GM18517 (cell line): ENCODE measurements at regions not wholly inside any gene's neighbourhood (a gene's known extent, or its start where the extent isn't known, plus 50 kb on each side); places are given as distances from the start of the nearest gene placed in this dataset.

Experiments used
- ATAC-seq: cut with Tn5 transposase; IDR thresholded peaks from one replicate; pipeline ENCODE4 v1.9.1; 2021; ENCODE audit warnings: mild to moderate bottlenecking, moderate library complexity; ENCODE audit not compliant: unreplicated experiment

- no peak for ATAC-seq
These were observed 375.3 kb downstream of the DNAH5 start for GRCh38 chr5:13569090-13569715.

DNA sequence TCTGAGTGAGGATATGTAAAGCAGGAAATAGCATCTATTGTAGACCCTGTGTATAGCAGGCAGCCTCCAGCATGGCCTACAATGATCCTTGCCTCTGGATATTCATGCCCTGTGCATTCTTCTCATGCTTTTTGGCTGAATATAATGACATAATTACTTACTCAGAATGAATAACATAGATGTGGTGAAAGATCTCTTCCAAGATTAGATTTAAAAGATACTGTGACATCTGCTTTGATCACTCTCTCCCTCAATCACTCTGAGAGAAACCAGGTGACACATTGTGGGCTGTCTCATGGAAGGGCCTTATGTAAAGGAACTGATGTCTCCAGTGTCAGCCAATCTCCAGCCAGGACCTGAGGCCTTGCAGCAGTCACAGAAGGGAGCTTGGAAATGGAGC lies 376.7 kb downstream of the DNAH5 start:
- ATAC-seq, result no peak

GRCh38 chr5:13566871-13567339 lies 377.6 kb downstream of the DNAH5 start:
- no peak for ATAC-seq

DNA sequence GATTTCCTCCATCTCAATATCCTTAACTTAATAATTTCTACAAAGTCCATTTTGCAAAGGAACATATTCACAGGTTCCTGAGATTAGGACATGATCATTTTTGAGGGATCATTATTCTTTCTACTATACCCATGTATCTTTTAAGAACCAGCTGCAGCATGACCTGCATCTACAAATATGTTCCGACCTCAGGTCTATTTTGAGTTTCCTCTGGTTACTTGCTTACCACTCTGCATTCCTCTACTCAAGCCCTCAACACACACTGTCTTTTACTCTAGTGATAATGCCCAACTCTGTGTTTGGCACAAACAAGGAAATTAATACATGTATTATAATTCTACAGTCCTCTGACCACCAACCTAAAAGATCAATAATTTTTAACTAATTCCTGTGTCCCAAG lies 386.1 kb downstream of the DNAH5 start:
- no peak for ATAC-seq

- ATAC-seq, result no peak
These were observed 390.6 kb downstream of the DNAH5 start for GRCh38 chr5:13553896-13554295.

DNA sequence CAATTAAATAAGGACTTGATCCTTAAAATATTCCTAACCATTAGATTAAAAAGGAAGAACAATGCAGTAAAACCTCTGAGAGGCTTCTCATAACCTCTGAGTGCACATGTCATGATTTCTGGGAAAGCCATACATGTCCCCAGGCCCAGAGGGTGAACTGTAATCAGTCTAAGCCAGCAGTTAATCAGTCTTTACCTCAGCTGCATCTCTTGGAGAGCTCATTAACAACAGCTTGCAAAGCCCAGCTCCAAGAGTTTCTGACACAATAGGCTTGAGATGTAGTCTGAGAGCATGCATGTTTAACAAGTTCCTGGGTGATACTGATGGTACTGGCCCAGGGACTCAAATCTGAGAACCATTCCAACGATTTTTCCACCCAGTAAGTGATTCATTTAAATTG lies 392.1 kb downstream of the DNAH5 start:
- no peak for ATAC-seq

DNA sequence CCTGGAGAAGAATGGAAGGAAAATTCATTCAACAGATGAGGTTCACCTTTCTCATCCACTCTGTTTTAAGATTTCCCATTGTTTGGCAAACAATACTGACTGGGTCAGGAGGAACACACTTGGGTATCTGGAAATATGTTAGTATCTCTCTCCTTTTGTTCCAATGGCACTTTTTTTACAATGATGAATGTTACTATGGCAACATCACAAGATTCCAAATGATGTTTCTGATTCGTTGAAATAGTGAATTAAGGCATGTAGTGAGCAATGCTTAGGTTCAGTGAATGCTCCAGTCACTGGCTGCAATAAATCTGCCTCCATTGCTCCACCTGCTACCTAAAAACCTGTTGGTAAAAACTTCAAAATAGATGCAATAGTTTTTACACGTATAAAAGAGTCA lies 392.8 kb downstream of the DNAH5 start:
- ATAC-seq, result no peak

DNA sequence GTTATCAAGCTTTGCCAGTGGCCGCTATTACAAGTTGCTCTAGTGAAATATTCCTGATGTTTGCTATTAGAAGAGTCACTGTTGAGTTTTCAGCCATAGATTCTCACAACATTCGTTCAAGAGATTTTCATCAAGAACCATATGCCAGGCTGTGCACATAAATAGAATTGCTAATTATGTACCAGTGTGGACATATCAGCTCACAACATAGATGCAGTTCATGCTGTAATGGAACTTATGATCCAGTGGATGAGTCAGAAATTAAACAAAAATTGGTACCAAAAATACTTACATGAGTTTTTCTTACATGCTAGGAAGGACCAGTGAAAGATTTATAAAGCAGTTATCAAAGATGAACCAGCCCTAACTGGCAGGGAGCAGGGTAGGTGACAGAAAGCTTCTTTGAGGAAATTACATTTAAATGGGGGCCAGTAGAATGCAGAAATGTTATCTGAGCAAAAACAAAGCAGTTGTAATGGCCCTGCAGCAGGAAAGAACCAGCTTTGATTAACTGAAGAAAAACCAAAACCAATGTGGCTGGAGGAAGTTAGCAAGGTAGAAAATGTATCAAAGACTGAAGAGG lies 404.2 kb downstream of the DNAH5 start:
- no peak for ATAC-seq

- no peak for ATAC-seq
These were observed 407.6 kb downstream of the DNAH5 start for GRCh38 chr5:13536933-13537332.

DNA sequence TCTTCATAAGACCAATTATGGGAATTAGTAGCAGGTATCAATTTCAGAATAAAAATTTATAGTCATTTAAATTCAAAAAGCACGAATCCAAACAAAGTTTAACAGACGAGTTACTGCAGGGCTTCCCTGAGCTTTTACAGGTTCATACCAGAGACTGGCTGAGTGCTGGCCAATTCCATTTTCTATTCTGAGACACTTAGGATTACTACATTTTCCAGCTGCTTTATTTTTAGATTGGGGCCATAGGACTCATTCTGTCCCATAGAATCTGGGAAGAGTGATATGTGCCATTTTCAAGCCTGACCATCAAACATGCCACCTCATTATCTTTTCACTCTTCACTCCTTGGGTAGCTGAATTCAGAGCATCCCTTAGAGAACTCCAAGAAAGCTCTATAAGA lies 410.7 kb downstream of the DNAH5 start:
- ATAC-seq, result no peak

GRCh38 chr5:13529300-13529699 lies 415.2 kb downstream of the DNAH5 start:
- no peak for ATAC-seq

DNA sequence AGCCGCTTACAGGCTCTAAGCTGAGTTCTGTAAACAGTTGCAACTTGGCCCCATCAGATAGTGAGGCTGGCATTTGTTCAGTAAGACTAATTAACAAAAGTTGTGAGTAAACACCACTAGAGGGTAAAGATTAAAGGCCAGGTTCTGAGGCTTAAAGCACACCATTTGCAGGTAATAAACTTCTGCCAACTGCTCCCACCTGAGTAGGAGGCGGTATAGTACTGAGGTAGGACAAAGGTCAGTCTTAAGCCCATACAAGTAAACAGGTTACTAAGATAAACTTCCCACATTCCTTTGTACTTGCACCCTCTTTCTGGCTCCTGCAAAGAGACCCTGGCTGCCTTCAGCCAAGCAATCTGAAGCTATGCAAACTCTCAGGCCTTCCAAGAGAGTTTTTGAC lies 419.6 kb downstream of the DNAH5 start:
- no peak for ATAC-seq

GRCh38 chr5:13519131-13519530 lies 425.4 kb downstream of the DNAH5 start:
- ATAC-seq, result no peak

DNA sequence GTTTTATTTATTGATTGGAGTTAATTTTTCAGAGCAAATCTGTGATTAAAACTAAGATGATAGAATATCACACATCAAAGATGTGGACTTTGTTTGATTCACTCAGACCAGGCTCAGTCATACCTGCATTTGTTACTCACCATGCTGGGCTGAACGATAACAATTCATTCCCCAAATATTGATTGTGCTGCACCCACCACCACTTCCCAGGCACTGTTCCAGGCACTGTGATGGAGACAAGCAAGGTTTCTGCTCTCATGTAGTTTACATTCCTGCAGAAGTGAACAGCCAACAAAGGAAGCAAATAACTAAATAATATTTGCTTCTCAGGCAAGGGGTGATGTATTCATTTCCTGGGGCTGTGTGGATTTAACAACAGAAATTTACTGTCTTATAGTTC lies 428.3 kb downstream of the DNAH5 start:
- no peak for ATAC-seq

- ATAC-seq, result no peak
These were observed 433.0 kb downstream of the DNAH5 start for GRCh38 chr5:13511442-13511841.

- ATAC-seq, result no peak
These were observed 433.9 kb downstream of the DNAH5 start for GRCh38 chr5:13510616-13511015.

GRCh38 chr5:13508559-13508958 lies 435.9 kb downstream of the DNAH5 start:
- no peak for ATAC-seq

GRCh38 chr5:13505326-13505725 lies 439.2 kb downstream of the DNAH5 start:
- no peak for ATAC-seq

DNA sequence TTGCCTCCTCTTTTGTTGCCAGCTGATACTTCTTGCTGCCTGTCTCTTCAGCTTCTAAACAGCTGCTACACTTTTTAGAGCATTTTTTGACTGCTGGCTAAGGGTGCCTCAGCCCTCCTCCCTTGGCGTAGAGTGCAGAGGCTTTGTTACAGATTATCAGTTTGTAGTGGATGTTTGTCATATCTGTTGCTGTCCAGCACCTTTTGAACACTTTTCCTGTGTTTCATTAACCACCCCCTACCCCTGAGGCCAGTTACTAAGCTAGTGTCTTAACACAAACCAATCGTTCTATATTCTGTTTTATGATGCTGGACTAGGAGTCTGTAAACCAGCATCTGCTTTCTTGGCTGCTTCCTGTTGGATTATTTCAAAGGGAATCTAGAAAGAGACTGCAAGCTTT lies 441.5 kb downstream of the DNAH5 start:
- no peak for ATAC-seq

DNA sequence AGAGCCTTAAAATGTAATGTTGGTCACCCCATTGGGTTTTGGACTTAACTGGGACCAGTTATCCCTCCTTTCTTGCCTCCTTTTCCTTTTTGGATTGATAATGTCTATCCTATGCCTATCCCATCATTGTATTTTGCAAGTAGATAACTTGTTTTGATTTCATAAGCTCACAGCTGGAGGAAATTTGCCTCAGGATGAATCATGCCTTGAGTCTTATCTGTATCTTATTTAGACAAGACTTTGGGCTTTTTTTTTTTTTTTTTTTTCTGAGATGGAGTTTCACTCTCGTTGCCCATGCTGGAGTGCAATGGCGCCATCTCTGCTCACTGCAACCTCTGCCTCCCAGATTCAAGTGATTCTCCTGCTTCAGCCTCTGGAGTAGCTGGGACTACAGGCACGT lies 443.3 kb downstream of the DNAH5 start:
- no peak for ATAC-seq

- ATAC-seq, result no peak
These were observed 446.2 kb downstream of the DNAH5 start for GRCh38 chr5:13498279-13498678.

GRCh38 chr5:13488254-13488931 lies 456.1 kb downstream of the DNAH5 start:
- ATAC-seq, result no peak
